ENCODE measurements at regions not wholly inside any gene's neighbourhood (a gene's known extent, or its start where the extent isn't known, plus 50 kb on each side); places are given as distances from the start of the nearest gene placed in this dataset.

DNA sequence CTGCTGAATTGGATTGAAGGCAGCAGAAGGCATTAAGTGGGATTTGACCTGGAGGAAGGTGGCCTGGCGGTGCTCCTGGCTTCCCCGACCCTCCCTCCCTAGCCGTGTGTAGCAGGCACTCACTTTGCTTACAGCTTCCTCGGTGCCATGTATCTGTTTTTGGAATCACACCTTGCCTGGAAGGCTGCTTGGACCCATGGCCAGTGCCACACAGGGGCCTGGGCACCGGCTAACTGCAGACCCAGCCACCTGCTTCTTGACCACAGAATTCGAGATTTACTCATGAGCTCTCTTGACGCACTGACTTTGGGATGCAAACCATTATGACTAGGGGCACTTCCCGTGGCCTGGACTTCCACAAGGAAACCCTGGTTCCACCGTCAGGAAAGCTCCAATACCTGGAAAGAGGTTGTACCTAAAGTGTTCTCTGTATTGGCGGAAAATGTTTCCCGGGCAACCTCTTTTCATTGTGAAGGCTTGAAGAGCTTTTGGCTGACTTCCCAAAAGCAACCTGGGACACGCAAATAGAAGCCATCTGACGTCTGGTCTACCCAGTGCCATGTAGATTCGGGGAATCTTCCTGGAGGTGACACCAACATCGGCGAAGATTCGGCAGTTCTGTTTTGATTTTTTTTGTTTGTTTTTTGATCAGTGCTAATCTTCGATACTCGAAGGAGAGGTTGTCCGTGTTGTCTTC lies 125.6 kb upstream of the RTL1 start:
- TF ChIP-seq, protein P1, sequence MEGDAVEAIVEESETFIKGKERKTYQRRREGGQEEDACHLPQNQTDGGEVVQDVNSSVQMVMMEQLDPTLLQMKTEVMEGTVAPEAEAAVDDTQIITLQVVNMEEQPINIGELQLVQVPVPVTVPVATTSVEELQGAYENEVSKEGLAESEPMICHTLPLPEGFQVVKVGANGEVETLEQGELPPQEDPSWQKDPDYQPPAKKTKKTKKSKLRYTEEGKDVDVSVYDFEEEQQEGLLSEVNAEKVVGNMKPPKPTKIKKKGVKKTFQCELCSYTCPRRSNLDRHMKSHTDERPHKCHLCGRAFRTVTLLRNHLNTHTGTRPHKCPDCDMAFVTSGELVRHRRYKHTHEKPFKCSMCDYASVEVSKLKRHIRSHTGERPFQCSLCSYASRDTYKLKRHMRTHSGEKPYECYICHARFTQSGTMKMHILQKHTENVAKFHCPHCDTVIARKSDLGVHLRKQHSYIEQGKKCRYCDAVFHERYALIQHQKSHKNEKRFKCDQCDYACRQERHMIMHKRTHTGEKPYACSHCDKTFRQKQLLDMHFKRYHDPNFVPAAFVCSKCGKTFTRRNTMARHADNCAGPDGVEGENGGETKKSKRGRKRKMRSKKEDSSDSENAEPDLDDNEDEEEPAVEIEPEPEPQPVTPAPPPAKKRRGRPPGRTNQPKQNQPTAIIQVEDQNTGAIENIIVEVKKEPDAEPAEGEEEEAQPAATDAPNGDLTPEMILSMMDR (conservative IDR thresholded peaks at IDR 0.05; ENCODE audit: low read length) = no peak
- no peak for TF ChIP-seq EZH2phosphoT487 (IDR thresholded peaks at IDR 0.05; ENCODE audit: borderline replicate concordance, low read depth, low read length)

All from OCI-LY7 (cell line).